ENCODE measurements at regions not wholly inside any gene's neighbourhood (a gene's known extent, or its start where the extent isn't known, plus 50 kb on each side); places are given as distances from the start of the nearest gene placed in this dataset.

DNA sequence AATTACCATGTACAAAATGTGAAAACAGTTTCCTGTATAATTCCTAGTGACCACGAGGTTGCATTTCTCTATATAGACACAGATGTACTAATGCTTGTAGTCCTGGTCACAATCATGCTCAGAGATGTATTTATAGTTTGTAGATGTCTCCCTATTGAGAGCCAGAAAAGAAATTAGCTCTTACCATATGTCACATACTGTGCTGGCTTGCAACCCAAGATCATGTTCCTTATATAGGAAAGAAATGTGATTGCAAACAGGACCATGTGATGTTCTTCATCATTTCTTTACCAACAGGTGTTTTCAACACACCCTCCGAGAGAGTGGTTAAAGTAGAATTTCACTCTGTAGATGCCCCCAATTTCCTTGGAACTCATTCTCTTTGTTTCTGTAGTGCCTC, 369.4 kb downstream of the CBLN4 start:
- TF ChIP-seq, protein P1, sequence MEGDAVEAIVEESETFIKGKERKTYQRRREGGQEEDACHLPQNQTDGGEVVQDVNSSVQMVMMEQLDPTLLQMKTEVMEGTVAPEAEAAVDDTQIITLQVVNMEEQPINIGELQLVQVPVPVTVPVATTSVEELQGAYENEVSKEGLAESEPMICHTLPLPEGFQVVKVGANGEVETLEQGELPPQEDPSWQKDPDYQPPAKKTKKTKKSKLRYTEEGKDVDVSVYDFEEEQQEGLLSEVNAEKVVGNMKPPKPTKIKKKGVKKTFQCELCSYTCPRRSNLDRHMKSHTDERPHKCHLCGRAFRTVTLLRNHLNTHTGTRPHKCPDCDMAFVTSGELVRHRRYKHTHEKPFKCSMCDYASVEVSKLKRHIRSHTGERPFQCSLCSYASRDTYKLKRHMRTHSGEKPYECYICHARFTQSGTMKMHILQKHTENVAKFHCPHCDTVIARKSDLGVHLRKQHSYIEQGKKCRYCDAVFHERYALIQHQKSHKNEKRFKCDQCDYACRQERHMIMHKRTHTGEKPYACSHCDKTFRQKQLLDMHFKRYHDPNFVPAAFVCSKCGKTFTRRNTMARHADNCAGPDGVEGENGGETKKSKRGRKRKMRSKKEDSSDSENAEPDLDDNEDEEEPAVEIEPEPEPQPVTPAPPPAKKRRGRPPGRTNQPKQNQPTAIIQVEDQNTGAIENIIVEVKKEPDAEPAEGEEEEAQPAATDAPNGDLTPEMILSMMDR (IDR thresholded peaks at IDR 0.05): no peak
- TF ChIP-seq EP300 (IDR thresholded peaks at IDR 0.05) (no peak), POLR2A (IDR thresholded peaks at IDR 0.05) (no peak)
